HG03280 (cell line): ENCODE measurements at regions not wholly inside any gene's neighbourhood (a gene's known extent, or its start where the extent isn't known, plus 50 kb on each side); places are given as distances from the start of the nearest gene placed in this dataset.

Source experiments
- ATAC-seq: cut with Tn5 transposase; IDR thresholded peaks from one replicate; pipeline ENCODE4 v1.9.1; 2021; ENCODE audit warnings: mild to moderate bottlenecking, moderate library complexity; ENCODE audit not compliant: unreplicated experiment

GRCh38 chr16:76162046-76162445, 115.2 kb upstream of the CNTNAP4 start:
- ATAC-seq, result no peak

GRCh38 chr16:76164970-76165558, 112.1 kb upstream of the CNTNAP4 start:
- no peak for ATAC-seq

GRCh38 chr16:76175718-76176117, 101.5 kb upstream of the CNTNAP4 start:
- ATAC-seq, result no peak

GRCh38 chr16:76176153-76176552, 101.0 kb upstream of the CNTNAP4 start:
- ATAC-seq, result no peak

- no peak for ATAC-seq
These were observed 100.6 kb upstream of the CNTNAP4 start for GRCh38 chr16:76176616-76177015.

- no peak for ATAC-seq
These were observed 95.1 kb upstream of the CNTNAP4 start for GRCh38 chr16:76182041-76182635.

- no peak for ATAC-seq
These were observed 93.6 kb upstream of the CNTNAP4 start for GRCh38 chr16:76183647-76184046.

- no peak for ATAC-seq
These were observed 87.1 kb upstream of the CNTNAP4 start for GRCh38 chr16:76190057-76190456.

GRCh38 chr16:76190480-76190879, 86.7 kb upstream of the CNTNAP4 start:
- no peak for ATAC-seq

GRCh38 chr16:76193906-76194615, 83.1 kb upstream of the CNTNAP4 start:
- no peak for ATAC-seq

- ATAC-seq, result no peak
These were observed 82.6 kb upstream of the CNTNAP4 start for GRCh38 chr16:76194616-76195015.

- no peak for ATAC-seq
These were observed 82.1 kb upstream of the CNTNAP4 start for GRCh38 chr16:76195056-76195455.

- ATAC-seq, result no peak
These were observed 81.6 kb upstream of the CNTNAP4 start for GRCh38 chr16:76195648-76196047.

- ATAC-seq, result no peak
These were observed 79.3 kb upstream of the CNTNAP4 start for GRCh38 chr16:76197900-76198299.

- no peak for ATAC-seq
These were observed 77.5 kb upstream of the CNTNAP4 start for GRCh38 chr16:76199681-76200220.

- no peak for ATAC-seq
These were observed 75.8 kb upstream of the CNTNAP4 start for GRCh38 chr16:76201385-76201784.

GRCh38 chr16:76204249-76204648, 73.0 kb upstream of the CNTNAP4 start:
- ATAC-seq, result no peak

- ATAC-seq, result no peak
These were observed 69.9 kb upstream of the CNTNAP4 start for GRCh38 chr16:76207270-76207669.

GRCh38 chr16:76210157-76210556, 67.0 kb upstream of the CNTNAP4 start:
- ATAC-seq, result no peak

- ATAC-seq, result no peak
These were observed 63.3 kb upstream of the CNTNAP4 start for GRCh38 chr16:76213860-76214259.

GRCh38 chr16:76214856-76215255, 62.3 kb upstream of the CNTNAP4 start:
- ATAC-seq, result no peak

GRCh38 chr16:76222087-76222486, 55.1 kb upstream of the CNTNAP4 start:
- ATAC-seq, result no peak
